ENCODE measurements at regions not wholly inside any gene's neighbourhood (a gene's known extent, or its start where the extent isn't known, plus 50 kb on each side); places are given as distances from the start of the nearest gene placed in this dataset.

DNA sequence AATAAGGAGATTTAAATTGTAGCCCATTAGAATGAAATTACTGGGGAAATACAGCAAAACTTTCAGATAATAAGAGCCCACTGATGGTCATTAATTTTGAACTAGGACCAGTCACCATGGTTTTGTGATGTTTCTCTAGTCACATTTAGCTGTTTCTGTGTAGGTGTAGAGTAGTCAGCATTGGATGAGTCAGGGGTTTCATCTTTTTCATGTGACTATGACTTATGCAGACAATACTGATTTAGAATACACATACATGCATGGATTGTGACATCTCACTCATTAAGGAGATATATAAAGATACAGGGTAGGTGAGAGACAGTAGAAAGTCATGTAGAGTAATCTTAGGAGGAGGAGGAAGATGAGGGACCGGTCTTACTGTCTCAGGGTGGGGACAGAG is 1192.7 kb downstream of the KCNT2 start:
- TF ChIP-seq, protein P1, sequence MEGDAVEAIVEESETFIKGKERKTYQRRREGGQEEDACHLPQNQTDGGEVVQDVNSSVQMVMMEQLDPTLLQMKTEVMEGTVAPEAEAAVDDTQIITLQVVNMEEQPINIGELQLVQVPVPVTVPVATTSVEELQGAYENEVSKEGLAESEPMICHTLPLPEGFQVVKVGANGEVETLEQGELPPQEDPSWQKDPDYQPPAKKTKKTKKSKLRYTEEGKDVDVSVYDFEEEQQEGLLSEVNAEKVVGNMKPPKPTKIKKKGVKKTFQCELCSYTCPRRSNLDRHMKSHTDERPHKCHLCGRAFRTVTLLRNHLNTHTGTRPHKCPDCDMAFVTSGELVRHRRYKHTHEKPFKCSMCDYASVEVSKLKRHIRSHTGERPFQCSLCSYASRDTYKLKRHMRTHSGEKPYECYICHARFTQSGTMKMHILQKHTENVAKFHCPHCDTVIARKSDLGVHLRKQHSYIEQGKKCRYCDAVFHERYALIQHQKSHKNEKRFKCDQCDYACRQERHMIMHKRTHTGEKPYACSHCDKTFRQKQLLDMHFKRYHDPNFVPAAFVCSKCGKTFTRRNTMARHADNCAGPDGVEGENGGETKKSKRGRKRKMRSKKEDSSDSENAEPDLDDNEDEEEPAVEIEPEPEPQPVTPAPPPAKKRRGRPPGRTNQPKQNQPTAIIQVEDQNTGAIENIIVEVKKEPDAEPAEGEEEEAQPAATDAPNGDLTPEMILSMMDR (conservative IDR thresholded peaks at IDR 0.05; ENCODE audit: low read length): no peak
- no peak for TF ChIP-seq EZH2phosphoT487 (IDR thresholded peaks at IDR 0.05; ENCODE audit: borderline replicate concordance, low read depth, low read length)
